CD4-positive, alpha-beta T cell (primary cell): ENCODE measurements at regions not wholly inside any gene's neighbourhood (a gene's known extent, or its start where the extent isn't known, plus 50 kb on each side); places are given as distances from the start of the nearest gene placed in this dataset.
"Not testable (repeated sequence)": the region's sequence is repeated elsewhere in the genome, so short reads cannot be mapped to it uniquely, and the experiment has no call there.

Experiments
- ATAC-seq: fragments of 200-7000 bp; cut with Tn5 transposase; one replicate; pipeline ENCODE4 v1.10.0; 2022; ENCODE audit warnings: mild to moderate bottlenecking; ENCODE audit not compliant: poor library complexity
- CTCF ChIA-PET: fragments of 350-600 bp; sonication (Branson Sonifier 250); formaldehyde crosslinking; loops from one replicate; lab custom pipeline; 2021; ENCODE audit warnings: antibody characterized with exemption, inconsistent platforms; lab: Charles Lee
- POLR2A ChIA-PET: fragments of 350-600 bp; sonication (Branson Sonifier 250); formaldehyde crosslinking; loops from one replicate; lab custom pipeline; 2021; ENCODE audit warnings: antibody characterized with exemption, inconsistent platforms; lab: Charles Lee
- DNase-seq, 14 experiments: peaks; one replicate each; pipeline ENCODE4 v3.0.0-alpha.2; 2013 to 2020; ENCODE audit warnings: mixed read lengths in 2 of 14
- H3K27ac ChIP-seq, 2 donors: one replicate each; pipeline versions ENCODE4 v1.5.1 to v1.7.0; 2013; ENCODE audit warnings: low read length in 2 of 2, low read depth in 1 of 2, mild to moderate bottlenecking in 1 of 2
- H3K27me3 ChIP-seq, 2 experiments: 1 replicate in 1 of 2; 2 replicates in 1 of 2; pipeline versions ENCODE4 v1.6.1 to v1.7.0; 2013; ENCODE audit warnings: low read length in 2 of 2, control low read depth in 1 of 2, mild to moderate bottlenecking in 1 of 2, moderate library complexity in 1 of 2; ENCODE audit not compliant: insufficient read depth in 2 of 2, control insufficient read depth in 1 of 2
- H3K36me3 ChIP-seq: one replicate; pipeline ENCODE4 v1.6.1; 2013; ENCODE audit warnings: low read length, control low read depth; ENCODE audit not compliant: insufficient read depth
- H3K4me1 ChIP-seq: one replicate; pipeline ENCODE4 v1.6.1; 2013; ENCODE audit warnings: low read length, control low read depth; ENCODE audit not compliant: insufficient read depth
- H3K4me3 ChIP-seq: one replicate; pipeline ENCODE4 v1.5.1; 2013; ENCODE audit warnings: mild to moderate bottlenecking, low read length, moderate library complexity
- H3K9me3 ChIP-seq, 2 experiments: 1 replicate in 1 of 2; 2 replicates in 1 of 2; pipeline versions ENCODE4 v1.6.1 to v1.7.0; 2013; ENCODE audit warnings: low read length in 2 of 2, mild to moderate bottlenecking in 2 of 2, control low read depth in 1 of 2, moderate library complexity in 1 of 2; ENCODE audit not compliant: control insufficient read depth in 1 of 2, insufficient read depth in 1 of 2
- H3K27ac Mint-ChIP-seq: one replicate; pipeline ENCODE4 v1.8.0; 2020; ENCODE audit warnings: mixed read lengths
- H3K27me3 Mint-ChIP-seq: one replicate; pipeline ENCODE4 v1.8.0; 2021; ENCODE audit warnings: mixed read lengths
- H3K36me3 Mint-ChIP-seq: one replicate; pipeline ENCODE4 v1.8.0; 2021; ENCODE audit warnings: low read depth, mixed read lengths
- H3K4me1 Mint-ChIP-seq: one replicate; pipeline ENCODE4 v1.8.0; 2021; ENCODE audit warnings: low read depth, mixed read lengths
- H3K4me3 Mint-ChIP-seq: one replicate; pipeline ENCODE4 v1.8.0; 2020; ENCODE audit warnings: mild to moderate bottlenecking, mixed read lengths
- H3K9me3 Mint-ChIP-seq: one replicate; pipeline ENCODE4 v1.8.0; 2020; ENCODE audit warnings: mixed read lengths
- CTCF ChIP-seq: fragments of 200-600 bp; IDR thresholded peaks from one replicate; pipeline ENCODE4 v1.8.0; 2022; ENCODE audit warnings: antibody characterized with exemption, mild to moderate bottlenecking
- intact Hi-C, 2 experiments: fragments of 100-400 bp; cut with DNase I in 1 of 2; cut with micrococcal nuclease in 1 of 2; formaldehyde crosslinking; loops; one replicate each; pipeline versions ENCODE4 v1.15.1 to v1.9.0; 2023 to 2025; cut with DNase I, micrococcal nuclease

- Mint-ChIP-seq H3K4me1 (no peaks in the 10 kb centered on the region), H3K36me3 (no peaks in the 10 kb centered on the region), H3K27ac (no peak overlapping the region), H3K27me3 (no peaks in the 10 kb centered on the region), H3K9me3 (peaks cover 12% of the 10 kb centered on the region), H3K4me3 (no peak overlapping the region)
- ChIA-PET POLR2A (no interaction called here), CTCF (no interaction called here)
- Histone ChIP-seq H3K27me3 (no peaks in the 10 kb centered on the region), H3K9me3 (no peaks in the 10 kb centered on the region), H3K4me3 (no peak overlapping the region), H3K4me1 (no peaks in the 10 kb centered on the region), H3K27ac (no peak overlapping the region), H3K36me3 (no peaks in the 10 kb centered on the region)
- intact Hi-C loops, result no loop called here
- DNase-seq, result no peak
- no peak for ATAC-seq
- no peak for TF ChIP-seq CTCF
Measured at GRCh38 chr20:55934146-55934545, 71.2 kb downstream of the CBLN4 start.

GRCh38 chr20:55930876-55931275, 74.4 kb downstream of the CBLN4 start:
- H3K4me3 Mint-ChIP-seq, H3K4me1 ChIP-seq, CTCF ChIA-PET, H3K4me3 ChIP-seq, H3K27ac Mint-ChIP-seq, ATAC-seq, H3K36me3 ChIP-seq, H3K9me3 Mint-ChIP-seq, H3K9me3 ChIP-seq, H3K27me3 ChIP-seq, DNase-seq, H3K4me1 Mint-ChIP-seq, H3K36me3 Mint-ChIP-seq, intact Hi-C loops, H3K27ac ChIP-seq, POLR2A ChIA-PET, H3K27me3 Mint-ChIP-seq: not testable (repeated sequence)

- no peak for ATAC-seq
- CTCF ChIA-PET, result no interaction called here
- Mint-ChIP-seq H3K36me3 (no peaks in the 10 kb centered on the region), H3K4me1 (no peaks in the 10 kb centered on the region), H3K9me3 (peaks cover 6% of the 10 kb centered on the region), H3K27me3 (no peaks in the 10 kb centered on the region), H3K4me3 (no peak overlapping the region), H3K27ac (no peak overlapping the region)
- Histone ChIP-seq H3K9me3 (no peaks in the 10 kb centered on the region), H3K36me3 (no peaks in the 10 kb centered on the region), H3K4me3 (no peak overlapping the region), H3K27me3 (no peaks in the 10 kb centered on the region), H3K27ac (no peak overlapping the region), H3K4me1 (no peaks in the 10 kb centered on the region)
- no peak for TF ChIP-seq CTCF
- intact Hi-C loops, result no loop called here
- no peak for DNase-seq
- POLR2A ChIA-PET, result no interaction called here
Measured at GRCh38 chr20:55928266-55928665, 77.1 kb downstream of the CBLN4 start.

GRCh38 chr20:55919956-55920355, 85.4 kb downstream of the CBLN4 start:
- CTCF ChIA-PET, result no interaction called here

More at GRCh38 chr20:55919956-55920355, 85.4 kb downstream of the CBLN4 start:
- H3K27ac ChIP-seq, result no peak overlapping the region
- ATAC-seq (no peak), DNase-seq (no peak)
- Mint-ChIP-seq H3K36me3 (no peaks in the 10 kb centered on the region), H3K27me3 (no peaks in the 10 kb centered on the region), H3K27ac (no peak overlapping the region), H3K4me3 (no peak overlapping the region), H3K9me3 (peaks cover 10% of the 10 kb centered on the region), H3K4me1 (no peaks in the 10 kb centered on the region)
- no peak for TF ChIP-seq CTCF
- H3K4me1 ChIP-seq, result no peaks in the 10 kb centered on the region
- intact Hi-C loops, result no loop called here
- H3K4me3 ChIP-seq, result no peak overlapping the region
- H3K36me3 ChIP-seq, result no peaks in the 10 kb centered on the region
- H3K27me3 ChIP-seq, result no peaks in the 10 kb centered on the region
- H3K9me3 ChIP-seq, result no peaks in the 10 kb centered on the region
- POLR2A ChIA-PET, result no interaction called here
